CD4-positive, alpha-beta T cell treated with Interferon alpha-2 for 1 hour (primary cell): ENCODE measurements at regions not wholly inside any gene's neighbourhood (a gene's known extent, or its start where the extent isn't known, plus 50 kb on each side); places are given as distances from the start of the nearest gene placed in this dataset.

ENCODE experiments used
- DNase-seq, 2 donors: peaks; one replicate each; pipeline ENCODE4 v3.0.0-alpha.2; 2020 to 2022

DNA sequence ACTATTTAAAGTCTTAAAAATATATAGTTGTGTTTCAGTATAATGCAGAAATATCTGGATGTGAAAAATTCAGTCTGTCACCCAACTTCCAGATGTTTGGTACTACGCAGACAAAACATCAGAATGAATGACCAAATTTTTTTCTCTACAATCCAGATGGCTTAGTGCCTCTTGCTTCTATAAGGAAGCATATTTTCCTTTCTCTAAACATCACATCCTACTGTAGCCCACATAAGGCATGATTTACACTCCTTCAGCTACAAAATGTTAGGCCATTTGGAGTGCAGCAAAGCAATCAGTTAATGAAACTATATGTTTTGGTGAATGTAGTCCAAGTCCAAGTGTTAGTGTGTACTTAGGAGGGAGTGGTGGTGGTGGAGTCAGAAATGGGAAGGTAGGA, 162.9 kb upstream of the SIX2 start:
- no peak for DNase-seq

- DNase-seq, result no peak
These were observed 161.9 kb upstream of the SIX2 start for GRCh38 chr2:45171136-45171501.

- no peak for DNase-seq
These were observed 161.2 kb upstream of the SIX2 start for GRCh38 chr2:45170191-45171135.

GRCh38 chr2:45169339-45170190, 160.3 kb upstream of the SIX2 start:
- DNase-seq, result no peak

GRCh38 chr2:45168711-45169338, 159.6 kb upstream of the SIX2 start:
- DNase-seq, result no peak

DNA sequence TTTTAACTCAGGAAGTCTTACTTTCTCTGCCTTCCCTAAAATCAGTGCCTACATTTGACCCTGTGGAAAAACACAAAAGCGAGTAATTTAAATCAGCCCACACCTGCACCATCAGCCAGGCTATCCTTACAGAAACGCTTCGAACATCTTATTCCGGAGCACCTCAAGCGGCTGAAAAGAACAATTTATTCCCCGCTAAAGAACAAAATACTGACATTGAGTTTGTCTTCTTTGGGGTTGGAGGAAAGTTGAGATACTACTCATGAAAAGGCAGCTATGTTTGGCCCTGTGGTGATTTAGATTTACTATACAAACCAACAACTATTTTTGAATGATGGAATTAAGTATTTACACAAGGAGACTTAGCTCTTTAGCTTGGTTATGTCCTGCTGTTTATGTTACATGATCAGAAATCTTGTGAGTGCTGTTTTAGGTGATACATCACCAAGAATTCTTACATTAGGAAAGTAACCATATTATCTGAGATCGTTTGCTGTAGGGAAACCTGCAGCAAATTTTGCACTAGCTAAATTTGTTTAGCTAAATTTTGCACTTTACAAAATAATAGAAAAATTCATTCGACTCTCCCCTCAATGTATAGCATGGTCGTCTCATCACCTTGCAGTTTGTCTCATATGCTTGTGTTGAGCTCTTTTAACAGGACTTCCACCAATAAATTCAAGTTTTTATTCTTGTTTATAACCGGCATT, 158.8 kb upstream of the SIX2 start:
- no peak for DNase-seq

DNA sequence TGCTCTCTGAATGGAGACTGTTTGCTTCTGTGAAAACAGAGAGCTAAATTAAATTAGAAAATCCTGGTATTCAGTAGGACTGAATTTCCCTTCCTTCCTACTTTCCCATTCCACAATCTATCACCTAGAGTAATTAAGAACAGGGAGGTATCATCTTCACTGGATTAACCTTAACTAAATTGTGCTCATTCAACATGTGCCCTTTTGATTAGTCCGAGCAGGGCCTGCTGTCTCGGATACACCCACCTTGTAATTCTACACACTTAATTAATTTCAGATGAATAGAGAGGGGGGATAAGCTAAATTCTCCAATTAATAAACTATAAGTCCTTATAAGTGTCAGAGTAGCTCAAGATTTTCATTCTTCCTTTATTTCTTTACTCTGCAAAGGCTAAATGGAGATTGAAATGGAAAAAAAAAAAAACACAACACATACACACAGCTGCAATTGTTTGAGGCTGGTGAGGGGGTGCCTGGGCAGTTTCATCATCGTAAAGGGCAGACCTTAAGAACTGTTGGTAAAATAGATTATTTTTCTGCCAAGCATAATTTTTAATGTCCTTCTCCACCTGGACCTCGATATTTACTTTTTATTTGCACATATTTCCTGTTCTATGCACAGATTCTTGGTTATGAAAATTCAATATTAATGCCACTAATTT, 157.1 kb upstream of the SIX2 start:
- no peak for DNase-seq

- DNase-seq, result no peak
These were observed 153.5 kb upstream of the SIX2 start for GRCh38 chr2:45162711-45163110.

DNA sequence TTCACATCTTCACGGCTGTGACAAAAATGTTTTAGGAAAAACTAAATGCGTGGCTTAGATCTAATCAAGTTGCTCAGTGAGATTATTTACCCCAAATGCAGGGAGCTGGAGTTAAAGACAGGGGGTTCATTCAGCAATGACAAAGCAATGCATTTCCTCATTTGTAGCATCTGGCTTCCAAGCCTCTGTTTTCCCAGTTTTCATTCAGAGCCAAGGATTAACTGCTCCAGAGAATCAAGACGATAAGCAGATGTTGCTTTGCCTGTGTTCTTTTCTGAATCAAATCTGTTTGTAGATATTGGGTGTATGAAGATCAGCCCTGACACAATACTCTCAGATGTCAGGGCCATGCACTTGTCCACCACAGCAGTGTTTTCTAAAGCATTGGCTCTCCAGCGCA, 147.4 kb upstream of the SIX2 start:
- DNase-seq, result no peak

DNA sequence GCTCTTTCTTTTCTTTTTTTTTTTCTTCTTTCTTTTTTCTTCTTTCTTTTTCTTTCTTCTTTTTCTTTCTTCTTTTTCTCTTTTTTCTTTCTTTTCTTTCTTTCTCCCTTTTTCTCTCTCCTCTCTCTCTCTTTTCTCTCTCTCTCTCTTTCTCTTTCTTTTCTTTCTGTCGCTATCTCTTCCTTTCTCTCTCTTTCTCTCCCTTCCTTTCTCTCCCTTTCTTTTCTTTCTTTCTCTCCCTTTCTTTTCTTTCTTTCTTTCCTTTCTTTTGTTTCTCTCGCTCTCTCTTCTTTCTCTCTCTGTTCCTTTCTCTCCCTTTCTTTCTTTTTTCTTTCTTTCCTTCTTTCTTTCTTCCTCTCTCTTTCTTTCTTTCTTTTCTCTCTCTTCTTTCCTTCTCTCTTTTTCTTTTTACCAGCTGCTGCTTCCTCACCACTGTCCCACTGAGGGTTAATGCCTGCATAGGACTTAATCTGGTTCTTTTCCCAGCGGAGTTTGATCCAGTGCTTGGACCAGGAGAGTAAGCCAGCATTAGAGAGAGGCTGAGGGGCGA, 145.4 kb upstream of the SIX2 start:
- DNase-seq, result no peak

DNA sequence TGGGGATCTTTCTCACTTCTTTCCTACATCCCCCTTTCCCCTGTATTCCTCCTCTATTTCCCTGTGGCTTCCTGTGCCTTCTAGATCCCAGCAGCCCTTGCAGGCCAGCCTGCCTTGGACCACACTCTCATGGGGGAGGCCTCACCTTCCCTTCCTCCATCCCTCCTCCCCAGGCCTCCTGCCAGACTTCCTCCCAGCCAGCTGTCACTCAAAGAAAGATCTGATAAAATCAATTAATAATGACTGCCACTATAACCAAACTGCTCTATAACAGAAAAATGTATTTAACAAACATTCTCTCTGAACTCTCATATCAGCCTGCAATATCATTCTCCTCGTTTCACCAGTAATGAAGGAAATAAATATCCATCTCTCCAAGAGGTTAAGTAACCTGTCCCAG, 144.9 kb upstream of the SIX2 start:
- no peak for DNase-seq

GRCh38 chr2:45153121-45153520, 143.9 kb upstream of the SIX2 start:
- DNase-seq, result no peak

GRCh38 chr2:45152691-45153090, 143.4 kb upstream of the SIX2 start:
- DNase-seq, result no peak

GRCh38 chr2:45145073-45145899, 136.0 kb upstream of the SIX2 start:
- DNase-seq, result no peak

- DNase-seq, result no peak
These were observed 132.9 kb upstream of the SIX2 start for GRCh38 chr2:45141883-45142866.

GRCh38 chr2:45140675-45141074, 131.4 kb upstream of the SIX2 start:
- DNase-seq, result no peak

DNA sequence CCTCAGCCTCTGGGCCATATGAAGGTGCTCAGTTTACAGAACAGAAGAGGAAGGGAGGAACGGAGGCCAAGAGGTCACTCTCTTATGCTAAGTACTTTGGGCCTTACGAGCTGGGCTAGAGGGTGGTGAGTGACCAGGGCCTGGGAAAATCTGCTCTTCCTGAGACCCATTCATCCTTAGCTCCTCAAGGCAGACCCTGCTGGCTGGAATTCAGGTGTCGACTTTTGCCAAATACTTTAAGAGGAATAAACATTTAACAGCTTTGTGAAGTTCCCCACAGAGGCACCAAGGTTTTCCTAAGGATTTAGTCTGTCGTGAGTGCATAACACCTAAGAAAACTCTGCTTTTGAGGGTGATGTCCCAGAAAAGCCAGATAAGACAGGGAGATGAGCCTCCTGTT, 129.7 kb upstream of the SIX2 start:
- no peak for DNase-seq

- no peak for DNase-seq
These were observed 128.9 kb upstream of the SIX2 start for GRCh38 chr2:45137966-45138695.

- DNase-seq, result peak in 1 of 2 donors; percentile 4
These were observed 125.5 kb upstream of the SIX2 start for GRCh38 chr2:45134726-45135125.
